SK-N-SH (cell line): ENCODE measurements at regions not wholly inside any gene's neighbourhood (a gene's known extent, or its start where the extent isn't known, plus 50 kb on each side); places are given as distances from the start of the nearest gene placed in this dataset.

ENCODE experiments used
- EP300 ChIP-seq, 2 experiments: IDR thresholded peaks; 2 replicates each; pipeline versions ENCODE4 v1.4.0 to v1.6.1; 2012; ENCODE audit warnings: borderline replicate concordance in 1 of 2, low read depth in 1 of 2, low read length in 1 of 2
- FOSL2 ChIP-seq: IDR thresholded peaks from 2 replicates; pipeline ENCODE4 v1.4.0; 2012; ENCODE audit warnings: low read depth, mild to moderate bottlenecking, moderate library complexity, borderline replicate concordance
- JUND ChIP-seq: IDR thresholded peaks from 2 replicates; pipeline ENCODE4 v1.4.0; 2012
- MXI1 ChIP-seq: IDR thresholded peaks from 2 replicates; pipeline ENCODE4 v1.6.1; 2012; ENCODE audit warnings: mild to moderate bottlenecking, low read depth, low read length, improper control_type of control experiment
- POLR2AphosphoS5 ChIP-seq: IDR thresholded peaks from 2 replicates; pipeline ENCODE4 v1.6.1; 2012; ENCODE audit warnings: low read depth, low read length
- RAD21 ChIP-seq: IDR thresholded peaks from 2 replicates; pipeline ENCODE4 v1.6.1; 2012; ENCODE audit warnings: mild to moderate bottlenecking, low read length
- SIN3A ChIP-seq: IDR thresholded peaks from 2 replicates; pipeline ENCODE4 v1.6.1; 2012; ENCODE audit warnings: low read depth, mild to moderate bottlenecking, low read length, moderate library complexity, borderline replicate concordance
- USF1 ChIP-seq: IDR thresholded peaks from 2 replicates; pipeline ENCODE4 v1.4.0; 2012; ENCODE audit warnings: low read depth, borderline replicate concordance
- YY1 ChIP-seq: IDR thresholded peaks from 2 replicates; pipeline ENCODE4 v1.4.0; 2012; ENCODE audit warnings: low read depth, mild to moderate bottlenecking
- ZBTB33 ChIP-seq: IDR thresholded peaks from 2 replicates; pipeline ENCODE4 v1.4.0; 2012; ENCODE audit warnings: low read depth, borderline replicate concordance
- TF ChIP-seq, protein P1 (sequence below): fragments of 200-600 bp; sonication (generic); IDR thresholded peaks from 2 replicates; pipeline ENCODE4 v1.6.1; 2017; ENCODE audit warnings: antibody characterized with exemption, mild to moderate bottlenecking, moderate library complexity
- TF ChIP-seq, protein P2 (sequence below): IDR thresholded peaks from 2 replicates; pipeline ENCODE4 v1.6.1; 2012; ENCODE audit warnings: mild to moderate bottlenecking, low read depth, low read length, moderate library complexity
- TF ChIP-seq, protein P3 (sequence below): fragments of 150-350 bp; IDR thresholded peaks from 2 replicates; pipeline ENCODE4 v1.6.1; 2017; ENCODE audit warnings: antibody characterized with exemption, low read length, low read depth, borderline replicate concordance

GRCh38 chr2:176845718-176846117, 366.9 kb upstream of the HNRNPA3 start:
- no peak for TF ChIP-seq FOSL2
- no peak for TF ChIP-seq MXI1
- TF ChIP-seq JUND, result no peak
- TF ChIP-seq, protein P1, sequence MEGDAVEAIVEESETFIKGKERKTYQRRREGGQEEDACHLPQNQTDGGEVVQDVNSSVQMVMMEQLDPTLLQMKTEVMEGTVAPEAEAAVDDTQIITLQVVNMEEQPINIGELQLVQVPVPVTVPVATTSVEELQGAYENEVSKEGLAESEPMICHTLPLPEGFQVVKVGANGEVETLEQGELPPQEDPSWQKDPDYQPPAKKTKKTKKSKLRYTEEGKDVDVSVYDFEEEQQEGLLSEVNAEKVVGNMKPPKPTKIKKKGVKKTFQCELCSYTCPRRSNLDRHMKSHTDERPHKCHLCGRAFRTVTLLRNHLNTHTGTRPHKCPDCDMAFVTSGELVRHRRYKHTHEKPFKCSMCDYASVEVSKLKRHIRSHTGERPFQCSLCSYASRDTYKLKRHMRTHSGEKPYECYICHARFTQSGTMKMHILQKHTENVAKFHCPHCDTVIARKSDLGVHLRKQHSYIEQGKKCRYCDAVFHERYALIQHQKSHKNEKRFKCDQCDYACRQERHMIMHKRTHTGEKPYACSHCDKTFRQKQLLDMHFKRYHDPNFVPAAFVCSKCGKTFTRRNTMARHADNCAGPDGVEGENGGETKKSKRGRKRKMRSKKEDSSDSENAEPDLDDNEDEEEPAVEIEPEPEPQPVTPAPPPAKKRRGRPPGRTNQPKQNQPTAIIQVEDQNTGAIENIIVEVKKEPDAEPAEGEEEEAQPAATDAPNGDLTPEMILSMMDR, result no peak
- no peak for TF ChIP-seq USF1
- TF ChIP-seq YY1, result no peak
- TF ChIP-seq SIN3A, result no peak
- no peak for TF ChIP-seq EP300 (IDR thresholded peaks at IDR 0.05; ENCODE audit: borderline replicate concordance in 1 of 2, low read depth in 1 of 2, low read length in 1 of 2)
- TF ChIP-seq, protein P2, sequence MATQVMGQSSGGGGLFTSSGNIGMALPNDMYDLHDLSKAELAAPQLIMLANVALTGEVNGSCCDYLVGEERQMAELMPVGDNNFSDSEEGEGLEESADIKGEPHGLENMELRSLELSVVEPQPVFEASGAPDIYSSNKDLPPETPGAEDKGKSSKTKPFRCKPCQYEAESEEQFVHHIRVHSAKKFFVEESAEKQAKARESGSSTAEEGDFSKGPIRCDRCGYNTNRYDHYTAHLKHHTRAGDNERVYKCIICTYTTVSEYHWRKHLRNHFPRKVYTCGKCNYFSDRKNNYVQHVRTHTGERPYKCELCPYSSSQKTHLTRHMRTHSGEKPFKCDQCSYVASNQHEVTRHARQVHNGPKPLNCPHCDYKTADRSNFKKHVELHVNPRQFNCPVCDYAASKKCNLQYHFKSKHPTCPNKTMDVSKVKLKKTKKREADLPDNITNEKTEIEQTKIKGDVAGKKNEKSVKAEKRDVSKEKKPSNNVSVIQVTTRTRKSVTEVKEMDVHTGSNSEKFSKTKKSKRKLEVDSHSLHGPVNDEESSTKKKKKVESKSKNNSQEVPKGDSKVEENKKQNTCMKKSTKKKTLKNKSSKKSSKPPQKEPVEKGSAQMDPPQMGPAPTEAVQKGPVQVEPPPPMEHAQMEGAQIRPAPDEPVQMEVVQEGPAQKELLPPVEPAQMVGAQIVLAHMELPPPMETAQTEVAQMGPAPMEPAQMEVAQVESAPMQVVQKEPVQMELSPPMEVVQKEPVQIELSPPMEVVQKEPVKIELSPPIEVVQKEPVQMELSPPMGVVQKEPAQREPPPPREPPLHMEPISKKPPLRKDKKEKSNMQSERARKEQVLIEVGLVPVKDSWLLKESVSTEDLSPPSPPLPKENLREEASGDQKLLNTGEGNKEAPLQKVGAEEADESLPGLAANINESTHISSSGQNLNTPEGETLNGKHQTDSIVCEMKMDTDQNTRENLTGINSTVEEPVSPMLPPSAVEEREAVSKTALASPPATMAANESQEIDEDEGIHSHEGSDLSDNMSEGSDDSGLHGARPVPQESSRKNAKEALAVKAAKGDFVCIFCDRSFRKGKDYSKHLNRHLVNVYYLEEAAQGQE, result no peak
- TF ChIP-seq, protein P3, sequence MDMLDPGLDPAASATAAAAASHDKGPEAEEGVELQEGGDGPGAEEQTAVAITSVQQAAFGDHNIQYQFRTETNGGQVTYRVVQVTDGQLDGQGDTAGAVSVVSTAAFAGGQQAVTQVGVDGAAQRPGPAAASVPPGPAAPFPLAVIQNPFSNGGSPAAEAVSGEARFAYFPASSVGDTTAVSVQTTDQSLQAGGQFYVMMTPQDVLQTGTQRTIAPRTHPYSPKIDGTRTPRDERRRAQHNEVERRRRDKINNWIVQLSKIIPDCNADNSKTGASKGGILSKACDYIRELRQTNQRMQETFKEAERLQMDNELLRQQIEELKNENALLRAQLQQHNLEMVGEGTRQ, result no peak
- TF ChIP-seq RAD21, result no peak
- no peak for TF ChIP-seq POLR2AphosphoS5
- no peak for TF ChIP-seq ZBTB33
